NOMO-1 (cell line): ENCODE measurements at regions not wholly inside any gene's neighbourhood (a gene's known extent, or its start where the extent isn't known, plus 50 kb on each side); places are given as distances from the start of the nearest gene placed in this dataset.
A peak's percentile ranks its signal among the peaks of the same experiment; 100 is the strongest.
"Not testable (repeated sequence)": the region's sequence is repeated elsewhere in the genome, so short reads cannot be mapped to it uniquely, and the experiment has no call there.

Source experiments
- DNase-seq, 2 experiments: peaks; one replicate each; lab custom pipeline; 2025; ENCODE audit not compliant: unreplicated experiment in 2 of 2; lab: John Stamatoyannopoulos, UW

DNA sequence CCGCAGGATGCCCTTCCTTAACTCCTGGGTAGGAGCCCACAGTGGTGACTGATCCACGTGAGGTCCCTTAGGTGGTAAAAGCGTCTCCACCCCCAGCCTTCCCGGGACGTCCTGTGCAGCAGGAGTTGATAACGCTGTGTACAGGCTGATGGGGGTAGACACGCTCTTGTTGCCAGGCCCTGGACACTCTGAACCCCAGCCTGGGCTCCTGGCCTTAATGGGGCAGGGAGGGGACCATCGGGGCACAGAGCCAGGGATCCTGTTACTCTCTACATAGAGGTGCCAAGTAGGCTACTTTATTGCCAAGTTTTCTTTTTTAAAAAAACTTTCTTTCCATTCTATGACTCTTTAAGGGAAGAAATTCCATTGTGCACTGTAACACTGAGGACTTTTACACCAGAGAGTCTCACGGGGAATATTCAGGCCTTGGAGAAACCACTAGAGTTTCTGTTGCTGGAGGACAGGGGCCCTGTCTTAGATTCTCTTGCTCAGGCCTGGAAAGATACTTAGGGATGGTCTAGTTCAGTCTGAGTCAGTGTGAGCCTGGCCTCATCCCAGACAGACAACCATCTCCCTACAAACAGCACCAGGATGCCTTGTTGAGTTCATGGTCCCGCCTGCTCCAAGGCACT, 104.3 kb upstream of the RNU6-1 start:
- DNase-seq: no peak

DNA sequence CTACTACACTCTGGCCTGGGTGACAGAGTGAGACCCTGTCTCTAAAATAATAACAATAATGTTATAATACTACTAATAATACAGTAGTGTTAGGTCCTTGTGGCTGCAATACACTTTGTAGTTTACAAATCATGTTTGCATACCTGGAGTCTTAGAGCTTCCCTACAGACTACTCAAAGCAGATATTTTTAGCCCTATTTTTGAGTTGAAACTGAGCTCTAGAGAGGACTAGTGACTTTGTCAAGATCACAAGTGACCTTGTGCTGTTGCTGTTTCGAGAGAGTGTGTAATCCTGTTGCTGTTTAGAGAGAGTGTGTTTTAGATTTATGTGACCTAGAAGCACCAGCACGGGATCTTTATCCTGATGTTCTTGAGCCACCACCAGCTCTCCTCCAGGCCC, 105.3 kb upstream of the RNU6-1 start:
- DNase-seq: no peak

GRCh38 chr15:67945951-67946700, 106.3 kb upstream of the RNU6-1 start:
- no peak for DNase-seq

DNA sequence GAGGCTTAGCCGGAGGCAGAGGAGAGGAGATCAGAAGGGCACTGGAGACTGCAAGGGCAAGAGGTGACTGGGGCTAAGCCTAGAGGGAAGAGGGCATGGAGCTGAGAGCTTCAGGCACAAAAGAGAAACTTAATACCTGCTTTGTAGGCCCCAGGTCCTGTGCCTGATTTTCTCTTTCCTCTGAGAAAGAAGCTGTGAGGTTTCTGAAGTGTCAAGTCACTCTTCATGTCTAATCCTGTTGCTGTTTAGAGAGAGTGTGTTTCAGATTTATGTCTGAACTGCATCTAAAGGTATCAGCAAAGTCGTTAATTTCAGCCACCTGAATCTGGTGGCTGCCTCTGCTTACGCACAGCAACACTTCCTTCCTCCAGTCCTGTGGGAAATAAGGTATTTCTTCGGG, 106.9 kb upstream of the RNU6-1 start:
- no peak for DNase-seq

DNA sequence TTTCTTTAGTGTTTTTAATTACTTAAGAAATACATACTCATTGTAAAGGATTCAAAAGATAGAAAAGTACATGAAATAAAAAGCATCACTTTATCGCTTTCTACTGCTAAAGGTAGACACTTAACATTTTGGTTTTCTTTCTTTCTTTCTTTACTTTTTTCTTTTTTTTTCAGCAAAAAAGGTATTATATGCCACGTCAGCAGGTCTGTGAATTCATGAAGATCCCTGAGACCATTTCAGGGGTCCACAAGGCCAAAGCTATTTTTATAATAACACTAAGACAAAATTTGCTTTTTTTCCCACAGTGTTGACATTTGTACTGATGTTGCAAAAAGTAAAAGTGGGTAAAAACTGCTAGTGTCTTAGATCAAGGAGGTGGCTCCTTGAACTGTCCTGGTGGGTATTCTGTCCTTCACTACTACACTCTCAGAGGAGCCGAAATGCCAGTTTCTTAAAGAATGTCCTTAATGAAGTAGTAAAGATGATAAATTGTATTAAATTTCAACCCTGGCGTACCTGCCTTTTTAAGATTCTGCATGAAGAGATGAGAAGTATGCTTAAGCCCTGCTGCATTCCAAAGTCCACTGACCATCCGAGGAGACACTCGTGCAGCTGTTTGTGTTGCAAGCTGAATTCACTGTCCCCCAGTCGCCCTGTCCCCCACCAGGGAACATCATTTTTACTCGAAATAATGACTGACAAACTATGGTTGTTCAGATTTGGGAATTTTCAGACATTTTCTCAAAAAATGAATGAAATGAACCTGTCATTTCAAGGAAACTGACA, 106.7 kb upstream of the PIAS1 start:
- no peak for DNase-seq

GRCh38 chr15:67948215-67948614, 105.9 kb upstream of the PIAS1 start:
- no peak for DNase-seq

- DNase-seq: not testable (repeated sequence)
Observed at GRCh38 chr15:67951187-67951586, 102.9 kb upstream of the PIAS1 start.

- DNase-seq: peak in 1 of 2 experiments; percentile 7
Observed at GRCh38 chr15:67953299-67953698, 100.8 kb upstream of the PIAS1 start.

DNA sequence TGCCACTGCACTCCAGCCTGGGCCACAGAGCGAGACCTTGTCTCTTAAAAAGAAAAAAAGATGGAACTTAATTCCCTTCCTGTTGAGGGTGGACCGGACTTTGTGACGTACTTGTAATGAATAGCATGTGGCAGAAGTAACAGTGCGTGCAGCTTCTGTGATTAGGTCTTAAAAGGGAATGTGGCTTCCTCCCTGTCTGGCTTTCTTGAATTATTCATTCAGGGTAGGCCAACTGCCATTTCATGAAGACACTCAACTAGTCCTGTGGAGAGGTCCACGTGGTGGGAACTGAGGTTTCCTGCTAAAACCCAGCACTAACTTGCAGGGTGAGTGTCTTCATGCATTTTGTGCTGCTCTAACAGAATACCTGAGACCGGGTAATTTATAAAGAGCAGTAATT, 98.9 kb upstream of the PIAS1 start:
- DNase-seq: peak; percentile 47 to 82

- DNase-seq: no peak
Observed at GRCh38 chr15:67957435-67958132, 96.5 kb upstream of the PIAS1 start.

GRCh38 chr15:67967871-67968431, 86.2 kb upstream of the PIAS1 start:
- DNase-seq: peak; percentile 31 to 46

- DNase-seq: no peak
Observed at GRCh38 chr15:67968564-67968963, 85.6 kb upstream of the PIAS1 start.

GRCh38 chr15:67968966-67969365, 85.1 kb upstream of the PIAS1 start:
- DNase-seq: no peak

GRCh38 chr15:67969892-67970291, 84.2 kb upstream of the PIAS1 start:
- no peak for DNase-seq

- DNase-seq: no peak
Observed at GRCh38 chr15:67972377-67972776, 81.7 kb upstream of the PIAS1 start.

- no peak for DNase-seq
Observed at GRCh38 chr15:67973846-67974245, 80.3 kb upstream of the PIAS1 start.

DNA sequence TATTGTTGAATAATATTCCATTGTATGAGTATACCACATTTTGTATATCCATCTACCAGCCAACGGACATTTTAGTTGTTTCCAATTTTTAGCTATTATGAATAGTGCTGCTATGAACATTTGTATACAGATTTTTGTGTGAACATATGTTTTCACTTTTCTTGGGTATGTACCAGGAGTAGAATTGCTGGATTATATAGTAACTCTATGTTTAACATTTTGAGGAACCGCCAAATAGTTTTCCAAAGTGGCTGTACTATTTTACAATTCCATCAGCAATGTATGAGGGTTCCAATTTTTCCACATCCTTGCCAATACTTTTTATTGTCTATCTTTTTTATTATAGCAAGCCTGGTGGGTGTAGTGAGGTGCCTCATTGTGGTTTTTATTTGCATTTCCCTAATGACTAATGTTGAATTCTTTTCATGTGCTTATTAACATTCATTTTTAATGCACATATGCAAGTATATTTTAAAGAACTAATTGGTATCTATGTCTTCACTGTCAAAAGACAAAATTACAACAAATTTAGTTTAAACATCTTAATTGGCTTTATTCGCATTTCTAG, 77.5 kb upstream of the PIAS1 start:
- DNase-seq: no peak

GRCh38 chr15:67977414-67978089, 76.6 kb upstream of the PIAS1 start:
- no peak for DNase-seq

DNA sequence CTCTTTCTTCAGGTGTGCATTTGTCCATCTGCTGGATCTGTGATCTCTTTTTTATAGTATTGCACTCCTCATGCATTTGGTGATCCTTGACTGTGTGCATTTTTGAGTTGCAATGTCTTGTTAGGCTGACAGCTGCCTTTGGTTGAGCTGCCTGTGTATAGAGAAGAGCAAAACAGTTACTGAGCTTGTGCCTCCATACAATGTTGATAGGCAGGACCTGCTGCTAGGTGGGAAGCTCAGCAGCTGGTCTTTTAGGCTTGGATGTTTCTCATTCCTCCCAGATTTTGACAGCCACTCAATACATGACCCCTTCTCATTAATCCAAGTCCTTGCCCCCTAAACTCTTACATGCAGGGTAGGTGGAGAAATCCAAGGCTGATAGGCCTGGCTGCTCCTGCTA, 74.8 kb upstream of the PIAS1 start:
- no peak for DNase-seq

DNA sequence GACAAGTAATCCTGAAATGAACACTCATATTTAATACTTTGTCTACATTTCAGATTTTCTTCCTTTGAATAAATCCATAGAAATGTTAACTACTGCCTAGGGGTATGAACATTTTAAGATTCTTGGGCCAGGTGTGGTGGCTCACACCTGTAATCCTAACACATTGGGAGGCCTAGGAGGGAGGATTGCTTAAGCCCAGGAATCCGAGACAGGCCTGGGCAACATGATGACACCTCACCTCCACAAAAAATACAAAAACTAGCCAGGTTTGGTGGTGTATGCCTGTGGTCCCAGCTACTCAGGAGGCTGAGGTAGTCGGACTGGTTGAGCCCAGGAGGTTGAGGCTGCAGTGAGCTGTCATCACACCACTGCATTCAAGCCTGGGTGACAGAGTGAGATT, 73.9 kb upstream of the PIAS1 start:
- DNase-seq: no peak
